GM21367 (cell line): ENCODE measurements at regions not wholly inside any gene's neighbourhood (a gene's known extent, or its start where the extent isn't known, plus 50 kb on each side); places are given as distances from the start of the nearest gene placed in this dataset.

Experiments
- ATAC-seq: cut with Tn5 transposase; IDR thresholded peaks from one replicate; pipeline ENCODE4 v1.9.1; 2021; ENCODE audit not compliant: unreplicated experiment

DNA sequence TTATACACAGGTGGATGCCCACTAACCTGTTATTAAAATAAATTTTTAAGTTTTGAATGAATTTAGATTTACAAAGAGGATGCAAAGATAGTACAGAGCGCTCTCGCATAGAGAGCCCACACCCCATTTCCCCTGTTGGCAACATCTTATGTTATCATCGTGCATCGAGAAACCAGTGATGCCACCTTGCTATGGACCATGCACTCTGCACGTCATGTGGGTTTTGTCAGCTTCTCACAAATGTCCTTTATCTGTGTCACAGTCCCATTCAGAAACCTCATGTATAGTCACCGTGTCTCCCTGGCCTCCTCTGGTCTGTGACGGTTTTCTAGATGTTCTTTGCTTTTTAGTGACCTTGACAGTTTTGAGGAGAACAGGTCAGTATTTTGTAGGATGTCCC is 60.0 kb downstream of the ING1 start:
- no peak for ATAC-seq

- no peak for ATAC-seq
These were observed 60.6 kb downstream of the ING1 start for GRCh38 chr13:110774051-110774450.

GRCh38 chr13:110774490-110774889 is 61.0 kb downstream of the ING1 start:
- ATAC-seq: no peak

- ATAC-seq: no peak
These were observed 62.1 kb downstream of the ING1 start for GRCh38 chr13:110775576-110775975.

- ATAC-seq: no peak
These were observed 63.8 kb downstream of the ING1 start for GRCh38 chr13:110777251-110777820.

- no peak for ATAC-seq
These were observed 65.5 kb downstream of the ING1 start for GRCh38 chr13:110779022-110779421.

DNA sequence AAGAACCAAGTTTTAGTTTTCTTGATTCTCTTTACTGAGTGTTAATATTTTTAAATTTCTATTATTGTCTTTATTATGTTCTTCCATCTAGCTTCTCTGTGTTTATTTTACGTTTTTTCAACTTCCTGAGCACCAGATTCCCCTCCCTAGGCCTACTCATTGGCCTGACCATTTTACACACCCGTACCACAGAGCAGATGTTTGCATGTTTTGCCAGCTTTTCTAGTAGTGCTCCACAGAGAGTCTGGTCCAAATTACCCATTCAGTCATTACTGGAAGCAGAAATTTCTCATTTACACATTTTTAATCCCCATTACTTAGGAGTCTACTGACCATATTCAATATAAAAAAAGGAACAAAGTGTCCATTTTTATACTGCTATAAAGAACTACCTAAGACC is 66.9 kb downstream of the ING1 start:
- ATAC-seq: no peak

DNA sequence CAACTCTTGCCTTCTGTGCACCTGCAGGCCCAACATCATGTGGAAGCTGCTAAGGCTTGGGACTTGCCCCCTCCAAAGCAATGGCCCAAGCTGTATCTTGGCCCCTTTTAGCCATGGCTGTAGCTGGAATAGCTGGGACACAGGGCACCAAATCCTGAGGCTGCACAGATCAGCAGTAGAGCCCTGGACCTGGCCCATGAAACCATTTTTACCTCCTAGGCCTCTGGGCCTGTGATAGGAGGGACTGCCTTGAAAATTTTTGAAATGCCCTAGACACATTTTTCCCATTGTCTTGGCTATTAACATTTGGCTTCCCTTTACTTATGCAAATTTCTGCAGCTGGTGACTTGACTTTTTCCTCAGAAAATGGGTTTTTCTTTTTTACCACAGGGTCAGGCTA is 68.7 kb downstream of the ING1 start:
- no peak for ATAC-seq

- ATAC-seq: no peak
These were observed 71.2 kb downstream of the ING1 start for GRCh38 chr13:110784704-110785103.

DNA sequence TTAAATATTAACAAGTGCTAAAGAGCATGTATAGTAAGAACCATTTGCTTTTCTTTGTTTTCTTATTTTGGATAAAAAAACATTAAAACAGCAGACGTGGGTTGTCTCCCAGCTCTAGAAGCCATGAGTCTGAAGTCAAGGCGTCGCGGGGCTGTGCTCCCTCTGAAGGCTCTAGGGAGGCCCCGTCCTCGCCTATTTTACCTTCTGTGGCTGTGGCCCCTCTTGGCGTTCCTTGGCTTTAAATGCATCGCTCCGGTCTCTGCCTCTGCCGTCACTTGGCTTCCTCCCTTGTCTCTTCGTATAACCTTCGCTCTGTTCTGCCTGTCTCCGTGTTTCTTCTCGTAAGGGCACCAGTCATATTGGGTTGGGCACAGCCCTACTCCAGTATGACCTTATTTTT is 75.3 kb downstream of the ING1 start:
- no peak for ATAC-seq

- no peak for ATAC-seq
These were observed 76.4 kb downstream of the ING1 start for GRCh38 chr13:110789871-110790270.

GRCh38 chr13:110790371-110790770 is 76.9 kb downstream of the ING1 start:
- no peak for ATAC-seq

DNA sequence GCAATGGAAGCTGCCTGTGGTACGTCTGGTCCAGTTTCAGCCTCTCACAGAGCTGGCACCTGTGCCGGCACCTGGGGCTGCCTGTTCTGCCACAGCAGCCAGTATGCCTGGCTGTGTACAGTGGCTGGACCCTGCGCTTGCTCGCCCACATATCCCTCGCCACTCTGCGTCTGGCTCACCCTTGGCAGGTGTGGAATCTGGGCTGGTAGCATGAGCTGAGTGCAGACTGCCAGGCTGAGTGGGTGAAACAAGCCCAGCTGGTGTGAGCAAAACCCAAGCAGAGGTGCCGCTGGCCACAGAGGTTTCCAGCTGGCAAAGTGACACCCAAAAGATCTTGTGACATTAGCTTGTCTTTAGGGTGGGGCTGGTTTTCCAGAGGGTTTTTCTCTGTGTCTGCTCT is 80.7 kb downstream of the ING1 start:
- ATAC-seq: no peak

DNA sequence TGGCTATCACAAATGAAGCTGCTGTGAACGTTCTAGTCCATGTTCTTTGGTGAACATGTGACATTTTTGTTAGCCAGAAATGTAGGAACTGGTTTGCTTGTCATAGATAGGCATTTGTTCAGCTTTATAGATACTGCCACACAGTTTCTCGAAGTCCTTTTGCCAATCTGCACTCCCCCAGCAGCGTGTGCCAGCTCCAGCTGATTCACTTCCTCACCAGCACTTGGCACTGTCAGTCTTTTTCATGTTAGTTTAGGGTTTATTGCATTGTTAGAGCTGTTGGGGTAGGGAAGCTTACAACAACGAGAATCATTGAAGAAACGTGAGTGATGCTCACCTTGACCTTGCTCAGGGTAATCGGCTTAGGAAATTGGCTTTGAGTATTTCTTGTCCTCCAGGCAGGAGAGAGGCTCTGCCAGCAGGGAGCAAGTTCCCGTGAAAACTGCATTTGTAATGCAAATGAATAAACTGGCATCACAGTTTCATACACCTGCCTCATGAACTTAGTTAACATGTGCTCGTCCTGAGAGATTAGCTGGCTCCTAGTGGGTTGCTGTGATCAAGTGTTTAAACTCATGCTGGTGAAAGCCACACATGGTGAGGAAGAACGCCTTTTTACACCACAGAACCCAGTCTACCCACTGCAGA is 83.9 kb downstream of the ING1 start:
- no peak for ATAC-seq

DNA sequence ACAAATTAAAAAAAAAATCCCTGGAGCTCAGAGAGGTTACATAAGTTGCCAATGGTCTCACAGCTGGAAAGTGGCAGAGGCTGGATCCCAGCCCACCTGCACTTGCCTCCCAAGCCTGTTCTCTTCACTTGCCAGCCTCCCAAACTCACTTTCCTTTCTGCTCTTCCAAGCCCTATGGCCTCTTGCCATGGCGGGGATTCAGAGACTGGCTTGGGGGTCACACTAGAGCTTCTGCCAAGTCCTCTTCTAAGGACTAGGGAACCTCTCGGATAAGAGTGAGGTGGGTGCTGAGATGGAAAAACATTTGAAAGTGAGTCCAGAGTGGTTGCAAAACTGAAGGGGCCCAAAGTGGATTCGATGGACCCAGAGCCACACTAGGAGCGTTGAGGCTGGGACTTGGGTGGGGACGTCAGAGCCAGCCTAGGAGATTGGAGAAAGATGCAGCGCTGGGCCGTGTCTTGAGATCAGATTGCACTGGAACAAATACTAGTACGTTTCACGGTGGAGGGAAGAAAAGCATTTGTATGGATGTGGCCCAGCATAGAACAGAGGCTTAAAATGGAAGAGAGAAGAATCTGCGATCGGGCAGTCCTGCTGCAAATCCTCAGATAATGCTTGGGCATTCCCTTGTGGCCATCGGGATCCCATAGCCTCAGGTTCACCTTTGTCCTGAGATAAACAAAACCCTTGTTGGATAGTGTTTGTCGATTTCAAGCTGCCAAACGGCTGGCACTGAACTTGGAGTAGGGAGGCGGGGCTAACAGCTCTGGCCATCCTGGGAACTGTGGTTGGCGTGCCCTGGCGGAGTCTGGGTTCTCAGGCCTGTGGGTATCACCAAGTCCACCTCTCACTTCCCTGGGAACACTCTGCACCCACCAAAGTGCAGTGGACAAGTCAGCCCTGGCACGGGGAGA is 84.8 kb downstream of the ING1 start:
- no peak for ATAC-seq

DNA sequence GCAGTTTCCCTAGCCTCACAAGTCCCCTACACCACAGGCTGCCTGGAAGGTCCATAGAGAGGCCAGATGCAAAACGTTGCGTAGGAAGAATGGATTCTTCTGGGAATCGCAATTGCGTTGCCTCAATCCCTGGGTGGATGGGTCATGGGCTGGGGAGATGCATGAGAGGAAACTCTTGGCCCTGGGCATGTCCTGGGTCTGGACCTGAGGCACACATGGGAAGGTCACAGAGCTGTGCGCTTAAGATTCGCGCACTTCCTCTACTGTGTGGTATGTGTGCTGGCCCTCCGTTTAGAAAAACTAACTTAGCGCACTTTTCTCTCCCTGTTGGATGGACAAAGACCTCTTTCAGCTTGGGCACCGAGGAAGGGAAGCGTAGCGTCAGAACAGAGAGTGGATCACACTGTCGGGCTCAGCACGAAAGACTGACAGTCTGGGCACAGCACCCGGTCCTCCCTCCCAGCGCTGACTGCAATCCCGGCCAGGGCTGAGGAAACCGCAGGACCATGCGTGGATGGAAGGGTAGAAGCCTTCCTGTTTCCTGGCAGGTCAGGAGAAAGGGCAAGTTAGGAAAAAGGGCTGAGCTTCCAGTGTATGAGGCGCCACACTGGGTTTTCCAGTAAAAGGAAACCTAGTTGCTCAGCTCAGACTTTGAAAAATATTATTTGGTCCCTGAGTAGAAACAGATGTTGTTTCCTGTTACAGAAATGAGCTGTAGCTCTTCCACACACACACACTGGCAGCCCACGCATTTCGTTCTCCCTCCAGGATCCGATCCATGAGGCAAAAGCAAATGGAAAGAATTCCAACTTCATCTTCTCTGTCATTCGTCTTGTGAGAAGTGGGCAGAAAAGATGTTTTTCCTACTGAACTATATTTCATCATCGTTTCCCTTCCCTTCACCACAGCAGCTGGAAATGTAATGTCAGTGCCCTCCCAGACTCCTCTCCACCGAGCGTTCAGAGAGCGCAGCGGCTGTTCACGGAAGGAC is 86.0 kb downstream of the ING1 start:
- ATAC-seq: no peak

- no peak for ATAC-seq
These were observed 87.5 kb downstream of the ING1 start for GRCh38 chr13:110801044-110801443.

DNA sequence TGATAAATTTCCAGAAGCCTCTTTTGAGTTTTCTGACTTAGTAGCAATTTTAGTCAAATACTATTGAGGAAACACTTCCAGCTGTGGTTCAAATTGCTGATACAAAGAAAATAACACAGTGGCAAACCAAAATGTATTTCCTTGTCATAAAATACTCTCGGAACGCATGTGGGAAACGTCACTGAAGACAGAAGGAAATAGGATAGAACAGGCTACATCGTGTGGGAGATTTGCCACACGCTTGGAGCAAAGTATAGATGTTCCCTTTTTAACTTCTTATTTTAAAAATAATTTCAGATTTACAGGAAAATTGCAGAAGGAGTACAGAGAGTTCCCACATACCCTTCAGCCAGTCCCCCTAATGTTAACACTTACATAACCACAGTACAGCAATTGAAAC is 88.8 kb downstream of the ING1 start:
- no peak for ATAC-seq

- ATAC-seq: no peak
These were observed 93.1 kb downstream of the ING1 start for GRCh38 chr13:110806636-110807035.

GRCh38 chr13:110807546-110807945 is 94.0 kb downstream of the ING1 start:
- no peak for ATAC-seq

GRCh38 chr13:110808138-110808537 is 94.6 kb downstream of the ING1 start:
- no peak for ATAC-seq
